OCI-LY7 (cell line): ENCODE measurements at regions not wholly inside any gene's neighbourhood (a gene's known extent, or its start where the extent isn't known, plus 50 kb on each side); places are given as distances from the start of the nearest gene placed in this dataset.

ENCODE experiments used
- EZH2phosphoT487 ChIP-seq: fragments of 200-600 bp; sonication (generic); IDR thresholded peaks from 2 replicates; pipeline ENCODE4 v1.6.1; 2018; ENCODE audit warnings: low read depth, borderline replicate concordance, mild to moderate bottlenecking, mixed run types, antibody characterized with exemption, low read length, moderate library complexity, mixed read lengths
- TF ChIP-seq, protein P1 (sequence below): fragments of 200-600 bp; sonication (generic); conservative IDR thresholded peaks from 2 replicates; pipeline ENCODE4 v1.5.1; 2014; ENCODE audit warnings: mild to moderate bottlenecking, antibody characterized with exemption, low read length, moderate library complexity, mixed read lengths

DNA sequence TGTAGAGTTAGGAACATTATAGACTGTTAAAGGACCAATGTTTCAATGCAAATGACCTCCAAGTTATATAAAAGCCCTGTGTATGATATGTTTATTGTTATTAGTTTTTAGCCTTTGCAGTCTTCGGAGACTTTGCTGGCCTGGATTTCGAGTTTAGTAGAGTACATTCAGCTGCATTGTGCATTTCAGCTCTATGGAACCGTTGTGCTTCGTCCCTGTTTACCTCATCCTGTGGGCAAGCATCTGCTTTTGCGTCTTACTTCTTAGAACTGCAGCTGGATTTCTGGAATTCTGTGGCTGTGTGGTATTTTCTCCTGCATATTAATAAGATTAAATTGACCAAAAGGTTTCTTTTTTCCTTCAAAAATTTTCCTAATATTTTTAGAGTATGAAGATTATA is 138.6 kb downstream of the KCNRG start:
- TF ChIP-seq, protein P1, sequence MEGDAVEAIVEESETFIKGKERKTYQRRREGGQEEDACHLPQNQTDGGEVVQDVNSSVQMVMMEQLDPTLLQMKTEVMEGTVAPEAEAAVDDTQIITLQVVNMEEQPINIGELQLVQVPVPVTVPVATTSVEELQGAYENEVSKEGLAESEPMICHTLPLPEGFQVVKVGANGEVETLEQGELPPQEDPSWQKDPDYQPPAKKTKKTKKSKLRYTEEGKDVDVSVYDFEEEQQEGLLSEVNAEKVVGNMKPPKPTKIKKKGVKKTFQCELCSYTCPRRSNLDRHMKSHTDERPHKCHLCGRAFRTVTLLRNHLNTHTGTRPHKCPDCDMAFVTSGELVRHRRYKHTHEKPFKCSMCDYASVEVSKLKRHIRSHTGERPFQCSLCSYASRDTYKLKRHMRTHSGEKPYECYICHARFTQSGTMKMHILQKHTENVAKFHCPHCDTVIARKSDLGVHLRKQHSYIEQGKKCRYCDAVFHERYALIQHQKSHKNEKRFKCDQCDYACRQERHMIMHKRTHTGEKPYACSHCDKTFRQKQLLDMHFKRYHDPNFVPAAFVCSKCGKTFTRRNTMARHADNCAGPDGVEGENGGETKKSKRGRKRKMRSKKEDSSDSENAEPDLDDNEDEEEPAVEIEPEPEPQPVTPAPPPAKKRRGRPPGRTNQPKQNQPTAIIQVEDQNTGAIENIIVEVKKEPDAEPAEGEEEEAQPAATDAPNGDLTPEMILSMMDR = no peak
- TF ChIP-seq EZH2phosphoT487 = no peak
